ENCODE measurements at regions not wholly inside any gene's neighbourhood (a gene's known extent, or its start where the extent isn't known, plus 50 kb on each side); places are given as distances from the start of the nearest gene placed in this dataset.

DNA sequence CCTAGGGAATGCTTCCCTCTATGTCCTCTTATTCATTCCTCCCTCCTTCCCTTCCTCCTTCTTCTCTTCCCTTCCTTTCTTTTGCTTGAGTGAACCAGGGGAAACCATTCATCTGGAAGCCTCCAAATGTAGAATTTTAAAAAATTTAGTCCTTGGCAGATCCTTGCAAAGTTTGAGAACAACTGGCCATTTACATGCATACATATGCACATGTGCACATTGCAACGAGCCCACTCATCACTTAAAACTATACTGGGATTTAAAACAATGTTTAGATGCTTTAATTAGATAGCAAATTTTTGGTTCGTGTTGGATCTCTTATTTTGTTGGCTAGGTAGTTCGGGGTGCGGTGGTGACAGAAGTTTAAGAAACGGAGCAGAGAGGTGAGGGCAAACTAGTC lies 68.0 kb upstream of the HMGA2 start:
- DNase-seq (ENCODE audit: low read depth) = no peak
- no peaks in the 10 kb centered on the region for H3K27me3 ChIP-seq (ENCODE audit: control insufficient read depth, insufficient read depth, low read length)
- CTCF ChIA-PET = no interaction called here
- no peak overlapping the region for H3K4me3 ChIP-seq (ENCODE audit: low read depth, low read length)
- H3K36me3 ChIP-seq (ENCODE audit: control insufficient read depth, insufficient read depth, low read length) = no peaks in the 10 kb centered on the region; the same call in 1 of the 2 replicates
- POLR2A ChIA-PET = no interaction called here
- TF ChIP-seq, protein P1, sequence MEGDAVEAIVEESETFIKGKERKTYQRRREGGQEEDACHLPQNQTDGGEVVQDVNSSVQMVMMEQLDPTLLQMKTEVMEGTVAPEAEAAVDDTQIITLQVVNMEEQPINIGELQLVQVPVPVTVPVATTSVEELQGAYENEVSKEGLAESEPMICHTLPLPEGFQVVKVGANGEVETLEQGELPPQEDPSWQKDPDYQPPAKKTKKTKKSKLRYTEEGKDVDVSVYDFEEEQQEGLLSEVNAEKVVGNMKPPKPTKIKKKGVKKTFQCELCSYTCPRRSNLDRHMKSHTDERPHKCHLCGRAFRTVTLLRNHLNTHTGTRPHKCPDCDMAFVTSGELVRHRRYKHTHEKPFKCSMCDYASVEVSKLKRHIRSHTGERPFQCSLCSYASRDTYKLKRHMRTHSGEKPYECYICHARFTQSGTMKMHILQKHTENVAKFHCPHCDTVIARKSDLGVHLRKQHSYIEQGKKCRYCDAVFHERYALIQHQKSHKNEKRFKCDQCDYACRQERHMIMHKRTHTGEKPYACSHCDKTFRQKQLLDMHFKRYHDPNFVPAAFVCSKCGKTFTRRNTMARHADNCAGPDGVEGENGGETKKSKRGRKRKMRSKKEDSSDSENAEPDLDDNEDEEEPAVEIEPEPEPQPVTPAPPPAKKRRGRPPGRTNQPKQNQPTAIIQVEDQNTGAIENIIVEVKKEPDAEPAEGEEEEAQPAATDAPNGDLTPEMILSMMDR (IDR thresholded peaks at IDR 0.05; ENCODE audit: insufficient read depth, low read depth, low read length) = no peak

DNA sequence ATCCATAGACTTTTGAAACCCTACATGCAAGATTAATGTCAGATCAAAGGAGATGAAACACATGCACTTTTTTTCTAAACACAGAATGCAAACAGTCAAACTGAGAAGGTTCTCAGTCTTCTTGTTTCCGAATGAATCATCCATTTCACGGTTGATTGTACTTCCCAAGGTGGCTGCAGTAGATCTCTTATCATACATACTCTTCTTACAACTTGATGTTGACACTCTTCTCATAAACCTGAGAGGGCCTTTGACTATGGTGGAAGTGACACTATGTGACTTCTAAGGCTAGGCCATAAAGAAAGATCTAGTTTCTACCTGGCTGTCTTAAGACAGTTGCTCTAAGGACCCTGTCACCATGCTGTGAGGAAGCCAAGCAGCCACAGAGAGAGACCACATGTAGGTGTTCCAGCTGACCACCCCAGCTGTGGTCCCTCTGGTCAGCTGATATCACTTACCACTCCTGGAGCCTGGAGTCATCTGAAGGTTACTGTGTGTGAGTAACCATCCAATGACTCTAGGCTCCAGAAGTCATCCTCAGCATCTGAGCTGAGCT lies 67.2 kb upstream of the HMGA2 start:
- CTCF ChIA-PET = no interaction called here
- Histone ChIP-seq H3K27me3 (ENCODE audit: control insufficient read depth, insufficient read depth, low read length) (no peaks in the 10 kb centered on the region), H3K36me3 (ENCODE audit: control insufficient read depth, insufficient read depth, low read length) (no peaks in the 10 kb centered on the region; the same call in 1 of the 2 replicates), H3K4me3 (ENCODE audit: low read depth, low read length) (no peak overlapping the region)
- TF ChIP-seq, protein P1 (IDR thresholded peaks at IDR 0.05; ENCODE audit: insufficient read depth, low read depth, low read length) = no peak
- DNase-seq (ENCODE audit: low read depth) = no peak
- POLR2A ChIA-PET = no interaction called here

DNA sequence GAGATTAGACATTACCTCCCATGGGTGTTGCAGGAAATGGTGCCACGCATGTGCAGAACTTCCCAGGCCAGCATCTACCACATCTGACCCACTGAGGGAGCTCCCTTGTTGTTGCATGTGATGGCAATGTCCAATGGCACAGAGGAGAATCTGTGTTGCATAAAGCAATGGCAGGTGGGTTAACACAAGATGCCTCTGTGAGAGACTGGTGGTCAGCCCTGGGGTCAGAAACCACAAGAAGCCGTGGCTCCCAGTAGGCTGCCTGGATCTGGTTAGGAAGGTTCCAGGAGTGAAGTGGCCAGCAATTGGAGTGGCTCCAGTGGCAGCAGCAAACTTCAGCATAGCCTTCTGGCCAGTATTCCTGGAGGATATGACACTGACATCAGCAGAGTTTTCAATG lies 65.9 kb upstream of the HMGA2 start:
- no peaks in the 10 kb centered on the region; the same call in 1 of the 2 replicates for H3K36me3 ChIP-seq (ENCODE audit: control insufficient read depth, insufficient read depth, low read length)
- H3K4me3 ChIP-seq (ENCODE audit: low read depth, low read length) = no peak overlapping the region
- CTCF ChIA-PET = interaction anchor here (0.6 to 0.7 kb wide), 2 partner anchors 38 to 412 kb away, joined by 3 read pairs; partner anchors contain the start of gene TMBIM4
- POLR2A ChIA-PET = interaction anchor here (0.6 kb wide), 1 partner anchor 37 kb away, joined by 3 read pairs; no protein-coding TSS in a partner anchor
- TF ChIP-seq, protein P1 (IDR thresholded peaks at IDR 0.05; ENCODE audit: insufficient read depth, low read depth, low read length) = no peak
- DNase-seq (ENCODE audit: low read depth) = no peak
- no peaks in the 10 kb centered on the region for H3K27me3 ChIP-seq (ENCODE audit: control insufficient read depth, insufficient read depth, low read length)

DNA sequence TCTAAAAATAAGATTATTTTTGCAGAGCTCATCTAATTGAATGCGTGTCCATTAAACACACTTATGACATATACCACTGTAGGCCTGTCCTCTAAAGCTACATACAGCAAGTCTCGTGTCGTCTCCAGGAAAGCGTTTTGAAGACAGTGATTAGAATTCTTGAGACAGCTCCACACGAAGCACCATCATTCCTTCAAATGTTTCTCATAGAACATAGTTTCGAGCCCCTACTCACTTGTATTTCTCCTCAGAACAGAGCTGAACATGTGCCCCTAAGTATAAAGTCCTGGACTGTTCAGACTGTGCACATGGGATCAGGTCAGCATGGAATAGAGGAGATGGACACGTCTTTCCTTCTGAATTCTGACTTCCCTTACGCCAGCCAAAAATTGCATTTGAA lies 64.5 kb upstream of the HMGA2 start:
- H3K27me3 ChIP-seq (ENCODE audit: control insufficient read depth, insufficient read depth, low read length) = no peaks in the 10 kb centered on the region
- TF ChIP-seq, protein P1 (IDR thresholded peaks at IDR 0.05; ENCODE audit: insufficient read depth, low read depth, low read length) = no peak
- POLR2A ChIA-PET = no interaction called here
- H3K4me3 ChIP-seq (ENCODE audit: low read depth, low read length) = no peak overlapping the region
- H3K36me3 ChIP-seq (ENCODE audit: control insufficient read depth, insufficient read depth, low read length) = no peaks in the 10 kb centered on the region; the same call in 1 of the 2 replicates
- DNase-seq (ENCODE audit: low read depth) = no peak
- CTCF ChIA-PET = no interaction called here

DNA sequence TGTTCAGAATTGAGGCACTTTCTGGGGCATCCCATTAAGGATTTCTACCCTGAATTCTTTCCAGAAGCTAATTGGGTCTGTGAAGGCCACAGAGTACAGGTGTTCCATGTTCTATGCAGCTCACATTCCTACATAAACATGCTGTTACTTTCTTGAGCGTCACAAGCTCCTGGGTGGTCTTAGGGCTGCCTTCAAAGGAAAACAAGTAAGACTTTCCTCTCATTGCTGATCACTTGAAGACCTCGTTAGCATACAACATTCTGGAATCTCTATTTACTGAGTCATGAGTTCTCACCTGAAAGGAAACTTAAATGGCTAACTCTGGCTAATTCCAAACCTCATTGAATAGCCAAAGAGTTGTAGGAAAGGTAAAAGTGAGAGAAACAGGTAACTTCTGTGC lies 63.0 kb upstream of the HMGA2 start:
- DNase-seq (ENCODE audit: low read depth) = no peak

More for the DNA sequence above, 63.0 kb upstream of the HMGA2 start:
- TF ChIP-seq, protein P1 (IDR thresholded peaks at IDR 0.05; ENCODE audit: insufficient read depth, low read depth, low read length) = no peak
- Histone ChIP-seq H3K27me3 (ENCODE audit: control insufficient read depth, insufficient read depth, low read length) (no peaks in the 10 kb centered on the region), H3K4me3 (ENCODE audit: low read depth, low read length) (no peak overlapping the region), H3K36me3 (ENCODE audit: control insufficient read depth, insufficient read depth, low read length) (no peaks in the 10 kb centered on the region; the same call in 1 of the 2 replicates)
- ChIA-PET CTCF (interaction anchor here (1.0 kb wide), 1 partner anchor 9 kb away, joined by 3 read pairs; no protein-coding TSS in a partner anchor), POLR2A (no interaction called here)

Data from BJ (cell line).